ENCODE measurements at regions not wholly inside any gene's neighbourhood (a gene's known extent, or its start where the extent isn't known, plus 50 kb on each side); places are given as distances from the start of the nearest gene placed in this dataset.
A peak's percentile ranks its signal among the peaks of the same experiment; 100 is the strongest.

DNA sequence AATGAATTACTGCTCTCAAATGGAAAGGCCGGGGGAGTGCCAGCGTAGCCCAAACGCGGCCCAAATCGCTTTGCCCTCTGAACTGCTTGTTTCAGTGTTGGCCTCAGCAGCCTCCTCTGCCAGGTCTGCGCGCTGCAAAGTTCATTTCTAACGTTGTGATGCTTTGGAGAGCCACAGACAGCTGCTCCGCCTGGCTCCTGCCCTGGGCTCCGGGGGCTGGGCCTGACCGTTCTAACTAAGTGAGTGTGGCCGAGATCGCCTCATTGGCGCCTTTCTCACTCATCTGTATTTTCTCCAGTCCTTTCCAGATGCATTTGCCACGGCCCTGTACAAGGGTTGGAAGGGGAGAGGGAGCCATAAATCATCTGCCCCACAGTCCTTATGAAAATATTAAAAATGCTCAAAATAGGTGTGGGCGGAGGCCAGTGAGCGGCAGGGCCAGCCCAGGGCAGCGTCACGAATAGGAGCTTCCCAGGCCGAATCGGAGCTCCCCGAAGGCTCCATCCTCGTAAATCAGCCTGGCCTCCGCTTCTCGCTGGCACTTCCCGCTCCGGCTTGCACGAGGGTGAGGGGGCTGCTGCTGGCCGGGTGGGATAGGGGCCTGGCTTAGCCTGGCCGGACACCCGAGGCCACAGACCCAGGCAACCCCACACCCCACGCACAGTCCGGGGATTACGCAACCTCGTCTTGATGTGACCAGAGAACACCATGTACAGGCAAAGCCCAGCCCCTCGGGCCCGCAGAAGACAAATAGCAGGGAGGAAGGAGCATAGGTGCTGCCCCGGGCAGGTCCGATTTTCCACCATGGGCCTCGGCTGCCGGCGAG, 196.6 kb upstream of the DIO3 start:
- Histone ChIP-seq H3K27ac (ENCODE audit: low read length, poor library complexity, severe bottlenecking) (no peak overlapping the region), H3K79me1 (replicated peaks; ENCODE audit: low read length, poor library complexity, severe bottlenecking) (no peaks in the 10 kb centered on the region), H3K9ac (ENCODE audit: low read length) (peak overlapping the region; percentile 45), H2AK5ac (ENCODE audit: low read length, severe bottlenecking) (no peak overlapping the region), H3K27me3 (ENCODE audit: control insufficient read depth in 1 of 2, insufficient read depth in 1 of 2, low read length in 2 of 2) (peaks cover 0 to 45% of the 10 kb centered on the region in 2 experiments), H3K18ac (ENCODE audit: low read depth in 1 of 2, low read length in 2 of 2) (no peak overlapping the region), H4K91ac (ENCODE audit: low read length) (no peak overlapping the region), H3K23ac (ENCODE audit: low read length in 2 of 2) (no peak overlapping the region), H2BK5ac (ENCODE audit: low read depth, low read length, poor library complexity, severe bottlenecking) (peak overlapping the region; percentile 9), H3K4me2 (ENCODE audit: low read length, poor library complexity, severe bottlenecking) (no peak overlapping the region), H3K36me3 (ENCODE audit: control insufficient read depth in 1 of 2, insufficient read depth in 2 of 2, low read depth in 1 of 2, low read length in 2 of 2) (no peaks in the 10 kb centered on the region), H3K4ac (ENCODE audit: low read depth in 1 of 2, low read length in 2 of 2) (no peak overlapping the region), H3K4me3 (ENCODE audit: insufficient read depth in 1 of 2, low read depth in 1 of 2, low read length in 2 of 2) (peak overlapping the region in 1 of 2 experiments; percentile 65), H2AFZ (ENCODE audit: low read depth, low read length) (no peak overlapping the region), H2BK120ac (ENCODE audit: low read depth, low read length) (no peak overlapping the region), H4K8ac (ENCODE audit: low read length) (no peak overlapping the region), H3K9me3 (ENCODE audit: control insufficient read depth, low read length) (no peaks in the 10 kb centered on the region), H2BK12ac (ENCODE audit: low read length in 2 of 2) (no peak overlapping the region), H2BK15ac (ENCODE audit: low read depth, poor library complexity, severe bottlenecking) (no peak overlapping the region), H3K4me1 (ENCODE audit: control insufficient read depth, insufficient read depth, low read depth, low read length) (no peaks in the 10 kb centered on the region), H3K14ac (ENCODE audit: low read length in 2 of 2) (no peak overlapping the region)
- WGBS = 80% methylated on average over 37 of the region's 42 CpGs
- DNase-seq = no peak

DNA sequence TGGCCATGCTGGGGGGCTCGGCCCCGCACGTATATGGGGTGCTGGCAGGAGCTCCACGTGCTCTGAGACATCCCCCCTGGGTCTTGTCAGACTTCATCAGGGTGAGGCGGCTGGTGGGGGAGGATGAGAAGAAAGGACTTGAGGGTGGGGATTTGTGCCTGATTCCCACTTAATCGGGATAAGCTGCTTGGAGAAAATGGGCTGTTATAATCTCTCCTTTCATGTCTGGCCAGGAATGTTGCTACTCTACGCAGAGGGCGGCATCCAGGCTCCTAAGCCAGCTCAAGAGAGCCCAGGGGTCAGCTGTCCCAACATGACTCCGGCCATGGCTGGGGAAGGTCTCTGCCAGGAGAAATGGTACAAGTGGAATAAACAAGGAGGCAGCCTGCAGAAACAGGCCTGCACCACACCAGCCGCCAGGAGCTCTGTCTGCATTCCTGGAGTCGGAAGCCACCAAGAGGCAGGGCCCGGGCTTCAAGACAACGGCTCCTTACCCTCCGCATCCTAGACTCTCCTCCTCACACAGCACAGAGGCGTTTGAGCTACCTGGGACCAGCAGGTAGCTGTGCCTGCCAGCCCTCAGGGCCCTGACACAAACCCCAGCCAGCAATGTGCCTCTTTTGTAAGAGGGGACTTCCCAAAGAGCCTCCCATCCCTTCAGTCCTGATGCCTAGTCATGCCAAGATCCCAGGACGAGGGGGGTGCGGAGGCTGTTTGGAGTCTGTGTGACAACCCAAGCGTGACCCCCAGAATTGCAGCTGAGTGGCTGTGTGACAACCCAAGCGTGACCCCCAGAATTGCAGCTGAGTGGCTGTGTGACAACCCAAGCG, 195.8 kb upstream of the DIO3 start:
- Histone ChIP-seq H3K4me1 (ENCODE audit: control insufficient read depth, insufficient read depth, low read depth, low read length) (no peaks in the 10 kb centered on the region), H3K27me3 (ENCODE audit: control insufficient read depth in 1 of 2, insufficient read depth in 1 of 2, low read length in 2 of 2) (peaks cover 0 to 45% of the 10 kb centered on the region in 2 experiments), H2AFZ (ENCODE audit: low read depth, low read length) (no peak overlapping the region), H2BK120ac (ENCODE audit: low read depth, low read length) (no peak overlapping the region), H3K9me3 (ENCODE audit: control insufficient read depth, low read length) (no peaks in the 10 kb centered on the region), H3K9ac (ENCODE audit: low read length) (peak overlapping the region; percentile 45), H2BK15ac (ENCODE audit: low read depth, poor library complexity, severe bottlenecking) (no peak overlapping the region), H3K79me1 (replicated peaks; ENCODE audit: low read length, poor library complexity, severe bottlenecking) (no peaks in the 10 kb centered on the region), H2BK12ac (ENCODE audit: low read length in 2 of 2) (no peak overlapping the region), H3K36me3 (ENCODE audit: control insufficient read depth in 1 of 2, insufficient read depth in 2 of 2, low read depth in 1 of 2, low read length in 2 of 2) (no peaks in the 10 kb centered on the region), H3K27ac (ENCODE audit: low read length, poor library complexity, severe bottlenecking) (no peak overlapping the region), H3K4me2 (ENCODE audit: low read length, poor library complexity, severe bottlenecking) (no peak overlapping the region), H3K4ac (ENCODE audit: low read depth in 1 of 2, low read length in 2 of 2) (no peak overlapping the region), H3K18ac (ENCODE audit: low read depth in 1 of 2, low read length in 2 of 2) (no peak overlapping the region), H2AK5ac (ENCODE audit: low read length, severe bottlenecking) (no peak overlapping the region), H3K23ac (ENCODE audit: low read length in 2 of 2) (no peak overlapping the region), H3K4me3 (ENCODE audit: insufficient read depth in 1 of 2, low read depth in 1 of 2, low read length in 2 of 2) (peak overlapping the region in 1 of 2 experiments; percentile 65), H2BK5ac (ENCODE audit: low read depth, low read length, poor library complexity, severe bottlenecking) (no peak overlapping the region), H4K91ac (ENCODE audit: low read length) (no peak overlapping the region), H4K8ac (ENCODE audit: low read length) (no peak overlapping the region), H3K14ac (ENCODE audit: low read length in 2 of 2) (no peak overlapping the region)
- WGBS = 82% methylated on average over 20 of the region's 20 CpGs
- no peak for DNase-seq

DNA sequence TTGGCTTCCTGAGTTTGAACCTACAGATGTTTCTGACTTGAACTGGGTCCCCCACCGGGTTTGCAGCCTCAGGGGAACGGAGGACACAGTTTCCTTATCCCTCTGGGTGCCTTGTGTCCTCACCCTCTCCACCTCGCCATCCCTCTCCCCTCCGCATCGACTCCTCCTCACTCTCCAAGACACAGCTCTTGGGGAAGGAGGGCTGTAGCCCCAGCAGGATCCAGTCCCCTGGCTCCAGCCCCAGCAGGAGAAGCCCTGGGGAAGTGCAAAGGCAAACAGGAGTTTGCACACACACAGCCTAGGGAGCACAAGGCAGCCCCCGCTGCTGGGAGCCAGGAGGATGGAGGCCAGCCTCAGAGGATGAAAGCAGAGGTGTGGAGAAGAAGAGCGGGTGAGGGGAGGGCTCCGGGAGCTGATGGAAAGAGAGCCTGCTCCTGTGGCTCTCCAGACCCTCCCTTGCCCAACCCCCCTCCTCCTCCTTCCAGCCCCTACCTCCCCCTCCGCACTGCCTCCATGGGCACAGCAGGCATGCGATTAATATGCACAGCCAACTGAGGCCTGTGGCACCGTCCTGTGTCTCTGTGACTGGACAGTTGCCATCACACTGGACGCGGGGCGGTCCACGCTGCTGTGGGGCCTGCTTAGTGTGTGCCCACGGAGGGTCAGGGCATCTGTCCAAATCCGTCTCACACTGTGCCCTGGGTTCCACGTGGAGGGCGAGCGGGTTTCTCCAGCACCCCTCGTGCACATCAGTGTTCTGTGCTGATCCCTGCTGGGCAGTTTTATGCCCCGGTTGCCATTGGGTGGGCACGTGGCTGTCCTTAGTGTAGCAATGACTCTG, 193.7 kb upstream of the DIO3 start:
- DNase-seq = no peak
- 84% methylated on average over 20 of the region's 23 CpGs for WGBS
- H4K91ac ChIP-seq (ENCODE audit: low read length) = no peak overlapping the region
- no peak overlapping the region for H3K18ac ChIP-seq (ENCODE audit: low read depth in 1 of 2, low read length in 2 of 2)
- H3K14ac ChIP-seq (ENCODE audit: low read length in 2 of 2) = no peak overlapping the region
- H3K9me3 ChIP-seq (ENCODE audit: control insufficient read depth, low read length) = no peaks in the 10 kb centered on the region
- H3K4ac ChIP-seq (ENCODE audit: low read depth in 1 of 2, low read length in 2 of 2) = no peak overlapping the region
- no peak overlapping the region for H3K27ac ChIP-seq (ENCODE audit: low read length, poor library complexity, severe bottlenecking)
- no peak overlapping the region for H3K4me3 ChIP-seq (ENCODE audit: insufficient read depth in 1 of 2, low read depth in 1 of 2, low read length in 2 of 2)
- H3K9ac ChIP-seq (ENCODE audit: low read length) = no peak overlapping the region
- H3K4me1 ChIP-seq (ENCODE audit: control insufficient read depth, insufficient read depth, low read depth, low read length) = no peaks in the 10 kb centered on the region
- no peak overlapping the region for H3K4me2 ChIP-seq (ENCODE audit: low read length, poor library complexity, severe bottlenecking)
- no peak overlapping the region for H2BK120ac ChIP-seq (ENCODE audit: low read depth, low read length)
- no peak overlapping the region for H4K8ac ChIP-seq (ENCODE audit: low read length)
- H2BK15ac ChIP-seq (ENCODE audit: low read depth, poor library complexity, severe bottlenecking) = no peak overlapping the region
- no peaks in the 10 kb centered on the region for H3K79me1 ChIP-seq (replicated peaks; ENCODE audit: low read length, poor library complexity, severe bottlenecking)
- H2BK12ac ChIP-seq (ENCODE audit: low read length in 2 of 2) = no peak overlapping the region
- H2BK5ac ChIP-seq (ENCODE audit: low read depth, low read length, poor library complexity, severe bottlenecking) = no peak overlapping the region
- H2AFZ ChIP-seq (ENCODE audit: low read depth, low read length) = no peak overlapping the region
- H3K36me3 ChIP-seq (ENCODE audit: control insufficient read depth in 1 of 2, insufficient read depth in 2 of 2, low read depth in 1 of 2, low read length in 2 of 2) = no peaks in the 10 kb centered on the region
- no peak overlapping the region for H3K23ac ChIP-seq (ENCODE audit: low read length in 2 of 2)
- H2AK5ac ChIP-seq (ENCODE audit: low read length, severe bottlenecking) = no peak overlapping the region
- peaks cover 0 to 37% of the 10 kb centered on the region in 2 experiments for H3K27me3 ChIP-seq (ENCODE audit: control insufficient read depth in 1 of 2, insufficient read depth in 1 of 2, low read length in 2 of 2)
